Tibial artery (tissue), 4 donors: ENCODE measurements at regions not wholly inside any gene's neighbourhood (a gene's known extent, or its start where the extent isn't known, plus 50 kb on each side); places are given as distances from the start of the nearest gene placed in this dataset.

Source experiments
- DNase-seq, 2 donors: peaks; one replicate each; pipeline ENCODE4 v3.0.0-alpha.2; 2019
- H3K27ac ChIP-seq, 2 donors: fragments of 200-600 bp; sonication (generic) in 1 of 2; 1 replicate in 1 of 2; 2 replicates in 1 of 2; pipeline ENCODE4 v1.5.1; 2018 to 2019; ENCODE audit warnings: mild to moderate bottlenecking in 1 of 2
- H3K27me3 ChIP-seq, 2 donors: fragments of 200-600 bp; sonication (generic) in 1 of 2; one replicate each; pipeline versions ENCODE4 v1.5.1 to v1.6.0; 2016 to 2019
- H3K36me3 ChIP-seq, 3 donors: fragments of 200-600 bp; sonication (generic) in 2 of 3; one replicate each; pipeline ENCODE4 v1.5.1; 2016 to 2019; ENCODE audit warnings: mild to moderate bottlenecking in 2 of 3
- H3K4me1 ChIP-seq, 4 donors: fragments of 200-600 bp; sonication (generic) in 2 of 4; 1 replicate in 3 of 4; 2 replicates in 1 of 4; pipeline ENCODE4 v1.5.1; 2016 to 2019
- H3K4me3 ChIP-seq, 2 donors: fragments of 200-600 bp; sonication (generic) in 1 of 2; 1 replicate in 1 of 2; 2 replicates in 1 of 2; pipeline ENCODE4 v1.5.1; 2018 to 2019; ENCODE audit warnings: mild to moderate bottlenecking in 2 of 2
- H3K9me3 ChIP-seq, 3 donors: fragments of 200-600 bp; sonication (generic) in 1 of 3; one replicate each; pipeline ENCODE4 v1.5.1; 2016 to 2019
- intact Hi-C: fragments of 100-400 bp; cut with DNase I; formaldehyde crosslinking; loops from one replicate; pipeline ENCODE4 v1.15.0; 2023; ENCODE audit warnings: low total_unique reads
- TF ChIP-seq, protein P1 (sequence below), 2 experiments: fragments of 200-600 bp in 1 of 2; fragments of 450-650 bp in 1 of 2; IDR thresholded peaks; one replicate each; pipeline ENCODE4 v1.5.1; 2017 to 2019; ENCODE audit warnings: antibody characterized with exemption in 2 of 2, mild to moderate bottlenecking in 1 of 2, moderate library complexity in 1 of 2

DNA sequence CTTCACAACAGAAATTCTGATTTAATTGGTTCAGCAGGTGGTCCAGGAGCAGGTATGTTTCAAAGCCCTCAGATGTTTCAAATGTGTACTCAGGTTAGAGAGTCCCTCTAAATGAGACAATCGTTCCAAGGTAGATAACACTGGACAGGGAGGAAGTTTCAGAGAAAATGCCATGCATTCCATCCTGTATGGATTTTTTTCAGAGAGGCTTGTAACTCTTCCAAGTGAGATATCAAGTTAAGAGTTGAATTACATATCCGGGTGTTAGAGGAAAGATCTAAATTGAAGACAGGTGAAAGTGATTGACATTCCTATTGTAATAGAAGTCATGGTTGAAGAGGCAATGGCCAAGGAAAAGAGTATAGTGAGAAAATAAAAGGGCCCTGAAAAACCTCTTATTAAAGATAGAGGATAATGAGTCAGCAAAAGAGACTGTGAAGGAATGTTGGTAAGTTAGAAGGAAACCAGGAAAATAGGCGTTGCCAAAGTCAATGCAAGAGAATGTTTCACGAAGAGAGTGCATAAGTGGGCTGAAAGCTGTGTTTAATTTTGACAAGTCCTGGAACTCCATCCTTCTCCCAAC is 105.8 kb downstream of the BMP4 start:
- intact Hi-C loops = no loop called here
- H3K27me3 ChIP-seq = no peaks in the 10 kb centered on the region
- peaks cover 0 to 5% (median 0%) of the 10 kb centered on the region in 4 donors for H3K4me1 ChIP-seq
- no peak for DNase-seq
- H3K9me3 ChIP-seq = no peaks in the 10 kb centered on the region
- TF ChIP-seq, protein P1, sequence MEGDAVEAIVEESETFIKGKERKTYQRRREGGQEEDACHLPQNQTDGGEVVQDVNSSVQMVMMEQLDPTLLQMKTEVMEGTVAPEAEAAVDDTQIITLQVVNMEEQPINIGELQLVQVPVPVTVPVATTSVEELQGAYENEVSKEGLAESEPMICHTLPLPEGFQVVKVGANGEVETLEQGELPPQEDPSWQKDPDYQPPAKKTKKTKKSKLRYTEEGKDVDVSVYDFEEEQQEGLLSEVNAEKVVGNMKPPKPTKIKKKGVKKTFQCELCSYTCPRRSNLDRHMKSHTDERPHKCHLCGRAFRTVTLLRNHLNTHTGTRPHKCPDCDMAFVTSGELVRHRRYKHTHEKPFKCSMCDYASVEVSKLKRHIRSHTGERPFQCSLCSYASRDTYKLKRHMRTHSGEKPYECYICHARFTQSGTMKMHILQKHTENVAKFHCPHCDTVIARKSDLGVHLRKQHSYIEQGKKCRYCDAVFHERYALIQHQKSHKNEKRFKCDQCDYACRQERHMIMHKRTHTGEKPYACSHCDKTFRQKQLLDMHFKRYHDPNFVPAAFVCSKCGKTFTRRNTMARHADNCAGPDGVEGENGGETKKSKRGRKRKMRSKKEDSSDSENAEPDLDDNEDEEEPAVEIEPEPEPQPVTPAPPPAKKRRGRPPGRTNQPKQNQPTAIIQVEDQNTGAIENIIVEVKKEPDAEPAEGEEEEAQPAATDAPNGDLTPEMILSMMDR (IDR thresholded peaks at IDR 0.05) = no peak
- no peaks in the 10 kb centered on the region for H3K36me3 ChIP-seq
- no peak overlapping the region for H3K4me3 ChIP-seq
- no peak overlapping the region for H3K27ac ChIP-seq

DNA sequence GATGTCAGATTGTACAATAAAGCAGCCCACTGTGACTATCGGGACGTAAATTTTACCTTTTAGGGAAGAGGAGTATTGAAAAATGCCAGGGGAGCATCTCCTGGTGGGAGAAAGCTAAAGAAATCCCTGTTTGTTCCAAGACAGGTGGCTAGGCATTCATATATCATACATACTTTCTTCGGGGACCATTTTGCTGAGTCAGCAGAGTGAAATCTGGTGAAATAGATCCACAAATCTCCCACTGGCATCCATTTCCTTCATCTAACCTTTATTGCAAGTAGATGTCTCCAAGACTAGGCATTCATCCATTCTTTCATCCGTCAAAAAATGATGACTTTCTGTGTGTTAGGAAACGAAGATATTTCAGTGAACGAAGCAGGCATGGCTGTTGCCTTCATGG is 107.1 kb downstream of the BMP4 start:
- no peaks in the 10 kb centered on the region for H3K9me3 ChIP-seq
- H3K4me3 ChIP-seq = no peak overlapping the region
- no peak for DNase-seq
- TF ChIP-seq, protein P1 (IDR thresholded peaks at IDR 0.05) = no peak
- intact Hi-C loops = no loop called here
- peaks cover 0 to 5% (median 0%) of the 10 kb centered on the region in 4 donors for H3K4me1 ChIP-seq
- no peak overlapping the region for H3K27ac ChIP-seq
- H3K27me3 ChIP-seq = no peaks in the 10 kb centered on the region
- no peaks in the 10 kb centered on the region for H3K36me3 ChIP-seq

DNA sequence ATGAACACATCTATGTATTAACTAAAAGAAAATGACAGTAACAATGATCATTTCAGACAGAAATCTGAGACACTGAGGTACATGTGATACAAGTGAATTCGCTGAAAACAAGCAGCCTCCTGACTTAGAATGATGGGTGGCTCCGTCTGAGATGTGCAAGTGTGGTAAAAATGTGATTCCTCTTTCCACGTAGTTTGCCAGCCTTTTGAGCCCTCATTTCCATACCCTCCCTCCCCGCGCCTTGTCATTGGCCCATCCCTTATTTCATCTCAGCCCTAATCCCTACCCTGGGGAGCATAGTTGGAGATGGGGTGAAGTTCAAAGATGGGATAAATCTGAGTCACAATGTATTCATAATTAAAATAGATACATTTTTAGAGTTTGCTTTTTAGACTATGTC is 107.8 kb downstream of the BMP4 start:
- Histone ChIP-seq H3K36me3 (no peaks in the 10 kb centered on the region), H3K9me3 (no peaks in the 10 kb centered on the region), H3K4me3 (no peak overlapping the region), H3K27me3 (no peaks in the 10 kb centered on the region), H3K27ac (no peak overlapping the region), H3K4me1 (peaks cover 0 to 5% (median 0%) of the 10 kb centered on the region in 4 donors)
- intact Hi-C loops = no loop called here
- TF ChIP-seq, protein P1 (IDR thresholded peaks at IDR 0.05) = no peak
- DNase-seq = no peak

DNA sequence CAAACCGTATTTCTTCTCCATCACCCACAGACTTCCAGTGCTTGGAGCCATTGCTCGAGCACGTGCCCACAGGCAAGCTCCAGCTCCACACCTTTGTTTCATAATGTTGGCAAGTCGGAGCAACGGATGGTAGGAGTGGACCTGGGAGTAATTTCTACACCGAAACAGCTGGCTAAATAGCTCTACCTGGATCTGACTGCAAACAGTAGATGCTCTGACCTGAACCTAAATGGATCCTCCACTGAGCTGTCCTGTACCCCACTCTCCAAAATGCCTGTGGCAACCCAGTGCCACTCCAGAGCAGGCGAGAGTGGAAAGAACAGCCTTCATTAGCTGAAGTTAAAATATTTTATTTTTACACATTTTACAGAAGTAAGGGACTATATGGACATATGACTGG is 108.7 kb downstream of the BMP4 start:
- Histone ChIP-seq H3K9me3 (no peaks in the 10 kb centered on the region), H3K27me3 (no peaks in the 10 kb centered on the region), H3K27ac (no peak overlapping the region), H3K4me3 (no peak overlapping the region), H3K4me1 (peaks cover 0 to 5% (median 0%) of the 10 kb centered on the region in 4 donors), H3K36me3 (no peaks in the 10 kb centered on the region)
- intact Hi-C loops = no loop called here
- TF ChIP-seq, protein P1 (IDR thresholded peaks at IDR 0.05) = no peak
- DNase-seq = no peak

DNA sequence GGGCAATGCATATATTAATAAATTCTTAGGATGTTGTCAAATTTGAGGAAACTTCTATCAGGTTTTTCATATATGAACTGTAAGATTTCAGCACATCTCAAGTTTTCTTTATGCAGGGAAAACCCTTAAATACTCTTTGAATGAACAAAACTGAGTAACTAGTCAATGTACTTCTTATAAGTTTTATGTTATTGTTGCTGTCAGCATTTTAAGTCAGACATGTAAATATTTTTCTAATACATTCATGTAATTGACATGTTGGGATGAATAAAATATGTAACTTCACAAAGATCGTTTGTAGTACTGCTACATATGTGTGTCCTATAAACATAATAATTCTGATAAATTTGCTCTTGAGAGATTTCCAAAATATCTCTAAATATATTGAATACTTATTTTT is 109.6 kb downstream of the BMP4 start:
- Histone ChIP-seq H3K27ac (no peak overlapping the region), H3K36me3 (no peaks in the 10 kb centered on the region), H3K27me3 (no peaks in the 10 kb centered on the region), H3K4me3 (no peak overlapping the region), H3K9me3 (no peaks in the 10 kb centered on the region), H3K4me1 (peaks cover 0 to 5% (median 0%) of the 10 kb centered on the region in 4 donors)
- DNase-seq = no peak
- TF ChIP-seq, protein P1 (IDR thresholded peaks at IDR 0.05) = no peak
- intact Hi-C loops = no loop called here
